Body of pancreas (tissue), 4 donors: ENCODE measurements at regions not wholly inside any gene's neighbourhood (a gene's known extent, or its start where the extent isn't known, plus 50 kb on each side); places are given as distances from the start of the nearest gene placed in this dataset.

Source experiments
- CTCF ChIP-seq, 7 experiments: fragments of 450-650 bp in 4 of 7; fragments of 200-600 bp in 3 of 7; sonication (generic) in 3 of 7; IDR thresholded peaks; one replicate each; pipeline ENCODE4 v1.5.1; 2016 to 2019; ENCODE audit warnings: antibody characterized with exemption in 7 of 7
- POLR2A ChIP-seq, 3 donors: fragments of 450-650 bp; IDR thresholded peaks; one replicate each; pipeline ENCODE4 v1.6.1; 2016; ENCODE audit warnings: antibody characterized with exemption in 3 of 3, mild to moderate bottlenecking in 2 of 3

- TF ChIP-seq CTCF (IDR thresholded peaks at IDR 0.05): no peak
- TF ChIP-seq POLR2A (IDR thresholded peaks at IDR 0.05): no peak
Measured at GRCh38 chr3:124611520-124611919, 118.7 kb upstream of the UMPS start.
